OCI-LY3 (cell line): ENCODE measurements at regions not wholly inside any gene's neighbourhood (a gene's known extent, or its start where the extent isn't known, plus 50 kb on each side); places are given as distances from the start of the nearest gene placed in this dataset.

Experiments
- H2AFZ ChIP-seq: fragments of 200-600, 300-600 bp; shearing (Covaris generic); 2 replicates; pipeline ENCODE4 v1.6.0; 2014; ENCODE audit warnings: antibody characterized with exemption, low read depth, low read length
- H3K27ac ChIP-seq: fragments of 200-600, 300-600 bp; sonication (generic); 2 replicates; pipeline ENCODE4 v1.5.1; 2014; ENCODE audit warnings: mild to moderate bottlenecking, low read length, moderate library complexity, mixed read lengths
- H3K27me3 ChIP-seq: fragments of 200-600, 300-600 bp; sonication (generic); 2 replicates; pipeline ENCODE4 v1.6.1; 2014; ENCODE audit warnings: low read depth, low read length, mixed read lengths
- H3K36me3 ChIP-seq: fragments of 200-600, 300-600 bp; sonication (generic); replicated peaks from 2 replicates; pipeline ENCODE3; 2014; ENCODE audit warnings: low read depth, low read length, mixed read lengths
- H3K4me1 ChIP-seq: fragments of 300-600, 200-600 bp; sonication (generic); 2 replicates; pipeline ENCODE4 v1.6.1; 2014; ENCODE audit warnings: low read length, mixed read lengths
- H3K4me2 ChIP-seq: fragments of 200-600, 300-600 bp; sonication (generic); 2 replicates; pipeline ENCODE4 v1.6.1; 2014; ENCODE audit warnings: low read length, mixed read lengths
- H3K4me3 ChIP-seq: fragments of 300-600, 200-600 bp; sonication (generic); 2 replicates; pipeline ENCODE4 v1.5.1; 2014; ENCODE audit warnings: antibody characterized with exemption, mild to moderate bottlenecking, low read length, moderate library complexity
- H3K79me2 ChIP-seq: fragments of 300-600, 200-600 bp; shearing (Covaris generic); 2 replicates; pipeline ENCODE4 v1.6.1; 2014; ENCODE audit warnings: mild to moderate bottlenecking, low read length, mixed read lengths
- H3K9ac ChIP-seq: fragments of 300-600, 200-600 bp; shearing (Covaris generic); 2 replicates; pipeline ENCODE4 v1.6.0; 2014; ENCODE audit warnings: mild to moderate bottlenecking, low read length, moderate library complexity
- H3K9me3 ChIP-seq: fragments of 200-600, 300-600 bp; shearing (Covaris generic); 2 replicates; pipeline ENCODE4 v1.6.1; 2014; ENCODE audit warnings: low read length, mixed read lengths; ENCODE audit not compliant: insufficient read depth
- H4K20me1 ChIP-seq: fragments of 200-600, 300-600 bp; sonication (generic); 2 replicates; pipeline ENCODE4 v1.6.1; 2016; ENCODE audit warnings: low read length, mixed read lengths; ENCODE audit not compliant: insufficient read depth
- EZH2phosphoT487 ChIP-seq: fragments of 200-600 bp; shearing (Covaris generic); IDR thresholded peaks from 2 replicates; pipeline ENCODE4 v1.6.1; 2018; ENCODE audit warnings: antibody characterized with exemption, mixed run types, low read depth
- TF ChIP-seq, protein P1 (sequence below): fragments of 200-600, 300-600 bp; sonication (generic); IDR thresholded peaks from 2 replicates; pipeline ENCODE4 v1.5.1; 2014; ENCODE audit warnings: antibody characterized with exemption, low read length, low read depth

GRCh38 chr4:133464311-133464710 is 315.2 kb downstream of the PCDH10 start:
- Histone ChIP-seq H3K9me3 (no peaks in the 10 kb centered on the region), H3K27me3 (no peaks in the 10 kb centered on the region), H4K20me1 (no peaks in the 10 kb centered on the region), H3K4me2 (no peak overlapping the region), H2AFZ (no peak overlapping the region), H3K79me2 (no peaks in the 10 kb centered on the region), H3K27ac (no peak overlapping the region), H3K4me1 (no peaks in the 10 kb centered on the region), H3K4me3 (no peak overlapping the region), H3K36me3 (no peaks in the 10 kb centered on the region), H3K9ac (no peak overlapping the region)
- TF ChIP-seq, protein P1, sequence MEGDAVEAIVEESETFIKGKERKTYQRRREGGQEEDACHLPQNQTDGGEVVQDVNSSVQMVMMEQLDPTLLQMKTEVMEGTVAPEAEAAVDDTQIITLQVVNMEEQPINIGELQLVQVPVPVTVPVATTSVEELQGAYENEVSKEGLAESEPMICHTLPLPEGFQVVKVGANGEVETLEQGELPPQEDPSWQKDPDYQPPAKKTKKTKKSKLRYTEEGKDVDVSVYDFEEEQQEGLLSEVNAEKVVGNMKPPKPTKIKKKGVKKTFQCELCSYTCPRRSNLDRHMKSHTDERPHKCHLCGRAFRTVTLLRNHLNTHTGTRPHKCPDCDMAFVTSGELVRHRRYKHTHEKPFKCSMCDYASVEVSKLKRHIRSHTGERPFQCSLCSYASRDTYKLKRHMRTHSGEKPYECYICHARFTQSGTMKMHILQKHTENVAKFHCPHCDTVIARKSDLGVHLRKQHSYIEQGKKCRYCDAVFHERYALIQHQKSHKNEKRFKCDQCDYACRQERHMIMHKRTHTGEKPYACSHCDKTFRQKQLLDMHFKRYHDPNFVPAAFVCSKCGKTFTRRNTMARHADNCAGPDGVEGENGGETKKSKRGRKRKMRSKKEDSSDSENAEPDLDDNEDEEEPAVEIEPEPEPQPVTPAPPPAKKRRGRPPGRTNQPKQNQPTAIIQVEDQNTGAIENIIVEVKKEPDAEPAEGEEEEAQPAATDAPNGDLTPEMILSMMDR = no peak
- TF ChIP-seq EZH2phosphoT487 = no peak

- H3K9ac ChIP-seq = no peak overlapping the region
- no peaks in the 10 kb centered on the region for H3K27me3 ChIP-seq
- no peak for TF ChIP-seq EZH2phosphoT487
- TF ChIP-seq, protein P1 = no peak
- no peaks in the 10 kb centered on the region for H3K9me3 ChIP-seq
- H3K4me1 ChIP-seq = no peaks in the 10 kb centered on the region
- H4K20me1 ChIP-seq = no peaks in the 10 kb centered on the region
- no peak overlapping the region for H3K27ac ChIP-seq
- no peak overlapping the region for H3K4me3 ChIP-seq
- H2AFZ ChIP-seq = no peak overlapping the region
- H3K79me2 ChIP-seq = no peaks in the 10 kb centered on the region
- H3K4me2 ChIP-seq = no peak overlapping the region
- no peaks in the 10 kb centered on the region for H3K36me3 ChIP-seq
Measured at GRCh38 chr4:133452678-133453077, 303.6 kb downstream of the PCDH10 start.

DNA sequence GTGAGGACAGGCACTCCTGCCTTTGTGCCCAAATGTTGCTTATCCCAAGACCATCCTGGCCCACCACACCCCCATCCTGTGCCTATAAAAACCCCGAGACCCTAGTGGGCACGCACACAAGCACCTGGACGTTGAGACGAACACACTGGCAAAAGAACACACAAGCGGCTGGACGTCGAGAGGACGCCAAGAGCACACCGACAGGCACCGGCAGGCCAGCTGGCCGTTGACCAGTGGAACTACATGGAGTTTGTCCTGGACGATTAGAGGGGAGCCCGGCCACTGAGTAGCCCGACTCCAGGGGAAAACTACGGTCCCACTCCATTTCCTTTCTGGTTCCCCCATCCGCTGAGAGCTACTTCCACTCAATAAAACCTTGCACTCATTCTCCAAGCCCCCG is 301.7 kb downstream of the PCDH10 start:
- Histone ChIP-seq H4K20me1 (no peaks in the 10 kb centered on the region), H2AFZ (no peak overlapping the region), H3K4me3 (no peak overlapping the region), H3K79me2 (no peaks in the 10 kb centered on the region), H3K4me1 (no peaks in the 10 kb centered on the region), H3K4me2 (no peak overlapping the region), H3K27me3 (no peaks in the 10 kb centered on the region), H3K27ac (no peak overlapping the region), H3K9ac (no peak overlapping the region), H3K36me3 (no peaks in the 10 kb centered on the region), H3K9me3 (no peaks in the 10 kb centered on the region)
- no peak for TF ChIP-seq EZH2phosphoT487
- TF ChIP-seq, protein P1 = no peak

DNA sequence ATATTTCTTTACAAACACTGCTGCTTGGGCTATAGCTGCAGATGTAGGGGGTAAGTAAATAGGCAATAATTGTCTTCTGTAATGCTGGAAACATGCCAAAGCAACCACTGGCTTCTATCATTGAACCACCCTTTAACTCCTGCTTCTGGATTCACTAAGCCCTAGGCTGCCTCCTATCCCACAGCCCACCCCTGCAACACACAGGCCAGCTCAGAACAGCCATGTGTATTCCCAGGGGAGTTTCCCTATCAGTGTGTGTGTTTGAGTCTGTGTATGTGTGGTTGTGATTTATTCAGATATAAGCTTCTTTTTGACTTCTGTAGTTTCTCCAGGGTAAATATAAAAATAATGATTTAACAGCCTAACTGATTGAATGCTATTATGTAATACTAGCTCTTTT is 291.3 kb downstream of the PCDH10 start:
- TF ChIP-seq EZH2phosphoT487 = no peak
- TF ChIP-seq, protein P1 = no peak

More for the DNA sequence above, 291.3 kb downstream of the PCDH10 start:
- Histone ChIP-seq H3K4me2 (no peak overlapping the region), H3K9me3 (no peaks in the 10 kb centered on the region), H3K79me2 (no peaks in the 10 kb centered on the region), H3K27ac (no peak overlapping the region), H3K4me1 (no peaks in the 10 kb centered on the region), H3K36me3 (no peaks in the 10 kb centered on the region), H3K4me3 (no peak overlapping the region), H3K9ac (no peak overlapping the region), H2AFZ (no peak overlapping the region), H4K20me1 (no peaks in the 10 kb centered on the region), H3K27me3 (no peaks in the 10 kb centered on the region)
